ENCODE measurements at regions not wholly inside any gene's neighbourhood (a gene's known extent, or its start where the extent isn't known, plus 50 kb on each side); places are given as distances from the start of the nearest gene placed in this dataset.

DNA sequence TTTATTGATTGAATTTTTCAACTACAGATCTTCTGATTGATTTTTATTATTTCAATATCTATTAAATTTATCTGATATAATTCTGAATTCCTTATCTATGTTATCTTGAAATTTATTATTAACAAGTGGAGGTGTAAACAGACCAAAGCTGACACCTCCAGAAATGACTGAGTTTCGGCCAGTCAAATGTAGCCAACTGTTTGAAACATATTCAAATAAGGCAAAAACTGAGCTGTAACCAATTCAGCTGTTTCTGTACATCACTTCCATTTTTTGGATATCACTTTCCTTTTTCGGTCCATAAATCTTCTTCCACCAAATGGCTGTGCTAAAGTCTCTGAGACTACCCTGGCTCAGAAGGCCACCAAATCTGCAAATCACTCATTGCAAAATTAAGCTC, 2127.3 kb upstream of the AGA start:
- TF ChIP-seq CTCF (IDR thresholded peaks at IDR 0.05 in 4 of 5, conservative IDR thresholded peaks at IDR 0.05 in 1 of 5) (no peak), POLR2A (IDR thresholded peaks at IDR 0.05) (no peak)

Data from gastrocnemius medialis (tissue), 4 donors.